ENCODE measurements at regions not wholly inside any gene's neighbourhood (a gene's known extent, or its start where the extent isn't known, plus 50 kb on each side); places are given as distances from the start of the nearest gene placed in this dataset.
"Not testable (repeated sequence)": the region's sequence is repeated elsewhere in the genome, so short reads cannot be mapped to it uniquely, and the experiment has no call there.

- no peak for TF ChIP-seq CTCF (conservative IDR thresholded peaks at IDR 0.05; ENCODE audit: low read depth, low read length)
- no peak overlapping the region for H3K4me3 ChIP-seq (ENCODE audit: low read length)
- no peak for DNase-seq (ENCODE audit: low read depth)
Observed at GRCh38 chr11:23644443-23644842, 784.2 kb upstream of the CCDC179 start.

- not testable (repeated sequence) for DNase-seq (ENCODE audit: low read depth)
Observed at GRCh38 chr11:23652336-23652735, 792.1 kb upstream of the CCDC179 start.

GRCh38 chr11:23653071-23653675 is 792.9 kb upstream of the CCDC179 start:
- no peak overlapping the region for H3K4me3 ChIP-seq (ENCODE audit: low read length)
- no peak for TF ChIP-seq CTCF (conservative IDR thresholded peaks at IDR 0.05; ENCODE audit: low read depth, low read length)
- DNase-seq (ENCODE audit: low read depth), result no peak

More at GRCh38 chr11:23652336-23652735, 792.1 kb upstream of the CCDC179 start:
- H3K4me3 ChIP-seq (ENCODE audit: low read length), result not testable (repeated sequence)

GRCh38 chr11:23668324-23668723 is 808.0 kb upstream of the CCDC179 start:
- TF ChIP-seq CTCF (conservative IDR thresholded peaks at IDR 0.05; ENCODE audit: low read depth, low read length), result no peak
- DNase-seq (ENCODE audit: low read depth), result no peak
- no peak overlapping the region for H3K4me3 ChIP-seq (ENCODE audit: low read length)

- no peak for DNase-seq (ENCODE audit: low read depth)
- no peak overlapping the region for H3K4me3 ChIP-seq (ENCODE audit: low read length)
- no peak for TF ChIP-seq CTCF (conservative IDR thresholded peaks at IDR 0.05; ENCODE audit: low read depth, low read length)
Observed at GRCh38 chr11:23673366-23673765, 813.1 kb upstream of the CCDC179 start.

- no peak overlapping the region for H3K4me3 ChIP-seq (ENCODE audit: low read length)
- DNase-seq (ENCODE audit: low read depth), result no peak
- TF ChIP-seq CTCF (conservative IDR thresholded peaks at IDR 0.05; ENCODE audit: low read depth, low read length), result no peak
Observed at GRCh38 chr11:23674866-23675265, 814.6 kb upstream of the CCDC179 start.

- no peak for DNase-seq (ENCODE audit: low read depth)
- no peak for TF ChIP-seq CTCF (conservative IDR thresholded peaks at IDR 0.05; ENCODE audit: low read depth, low read length)
- H3K4me3 ChIP-seq (ENCODE audit: low read length), result no peak overlapping the region
Observed at GRCh38 chr11:23679041-23679440, 817.8 kb upstream of the LUZP2 start.

Measured in retinal pigment epithelial cell (primary cell).